ENCODE measurements at regions not wholly inside any gene's neighbourhood (a gene's known extent, or its start where the extent isn't known, plus 50 kb on each side); places are given as distances from the start of the nearest gene placed in this dataset.

- TF ChIP-seq CTCF (conservative IDR thresholded peaks at IDR 0.05; ENCODE audit: low read length), result no peak
- TF ChIP-seq EZH2phosphoT487 (IDR thresholded peaks at IDR 0.05; ENCODE audit: borderline replicate concordance), result no peak
These were observed 185.5 kb upstream of the NRSN1 start for GRCh38 chr6:23940466-23940865.

Measured in Loucy (cell line).